AG09309 (cell line): ENCODE measurements at regions not wholly inside any gene's neighbourhood (a gene's known extent, or its start where the extent isn't known, plus 50 kb on each side); places are given as distances from the start of the nearest gene placed in this dataset.

Experiments used
- DNase-seq: peaks from one replicate; pipeline ENCODE4 v3.0.0-alpha.2; 2010; ENCODE audit warnings: low read depth
- H3K4me3 ChIP-seq: 2 replicates; pipeline ENCODE4 v1.5.1; 2011; ENCODE audit warnings: mild to moderate bottlenecking, low read depth, low read length, moderate library complexity; ENCODE audit not compliant: control insufficient read depth
- CTCF ChIP-seq: IDR thresholded peaks from 2 replicates; pipeline ENCODE4 v1.5.1; 2011; ENCODE audit warnings: mild to moderate bottlenecking, low read depth, low read length, inconsistent platforms; ENCODE audit not compliant: insufficient read depth, control insufficient read depth; ENCODE audit errors: missing control alignments

- H3K4me3 ChIP-seq: no peak overlapping the region
- no peak for DNase-seq
- TF ChIP-seq CTCF: no peak
Observed at GRCh38 chr1:201610858-201611257, 71.9 kb downstream of the NAV1 start.

- no peak for DNase-seq
- TF ChIP-seq CTCF: no peak
- no peak overlapping the region for H3K4me3 ChIP-seq
Observed at GRCh38 chr1:201612645-201613044, 73.7 kb downstream of the NAV1 start.

GRCh38 chr1:201614262-201615015 lies 75.5 kb downstream of the NAV1 start:
- DNase-seq: no peak
- no peak for TF ChIP-seq CTCF

GRCh38 chr1:201617157-201617556 lies 78.2 kb downstream of the NAV1 start:
- no peak for DNase-seq
- no peak for TF ChIP-seq CTCF
- no peak overlapping the region for H3K4me3 ChIP-seq

More at GRCh38 chr1:201614262-201615015, 75.5 kb downstream of the NAV1 start:
- H3K4me3 ChIP-seq: no peak overlapping the region

- no peak for TF ChIP-seq CTCF
- DNase-seq: no peak
- no peak overlapping the region for H3K4me3 ChIP-seq
Observed at GRCh38 chr1:201618389-201618788, 79.5 kb downstream of the NAV1 start.

- no peak for DNase-seq
- H3K4me3 ChIP-seq: no peak overlapping the region
- no peak for TF ChIP-seq CTCF
Observed at GRCh38 chr1:201618905-201619304, 80.0 kb downstream of the NAV1 start.
